SK-N-SH treated with all-trans-retinoic acid at 6 μM for 48 hours (cell line): ENCODE measurements at regions not wholly inside any gene's neighbourhood (a gene's known extent, or its start where the extent isn't known, plus 50 kb on each side); places are given as distances from the start of the nearest gene placed in this dataset.

Experiments used
- ARNTL ChIP-seq: fragments of 450-650 bp; formaldehyde crosslinking; IDR thresholded peaks from 2 replicates; pipeline ENCODE4 v1.5.0; 2020; ENCODE audit warnings: low read depth, mild to moderate bottlenecking, moderate library complexity, borderline replicate concordance
- CSDC2 ChIP-seq: fragments of 250-450 bp; sonication (Bioruptor Pico); IDR thresholded peaks from 2 replicates; pipeline ENCODE4 v1.5.0; 2020; ENCODE audit warnings: mild to moderate bottlenecking, moderate library complexity
- ISL1 ChIP-seq: fragments of 250-450 bp; sonication (Bioruptor Pico); IDR thresholded peaks from 2 replicates; pipeline ENCODE4 v2.1.2; 2022; ENCODE audit warnings: mild to moderate bottlenecking, moderate library complexity
- OSR1 ChIP-seq: fragments of 250-450 bp; sonication (Bioruptor Pico); IDR thresholded peaks from 2 replicates; pipeline ENCODE4 v1.8.0; 2022; ENCODE audit warnings: moderate library complexity, mild to moderate bottlenecking, inconsistent platforms
- PPARA ChIP-seq: fragments of 250-450 bp; sonication (Bioruptor Pico); IDR thresholded peaks from 2 replicates; pipeline ENCODE4 v1.5.0; 2020; ENCODE audit warnings: mild to moderate bottlenecking, borderline replicate concordance
- RARB ChIP-seq: fragments of 250-450 bp; sonication (Bioruptor Pico); IDR thresholded peaks from 2 replicates; pipeline ENCODE4 v1.8.0; 2021; ENCODE audit warnings: mild to moderate bottlenecking, moderate library complexity
- TCF4 ChIP-seq: fragments of 250-450 bp; sonication (Bioruptor Pico); IDR thresholded peaks from 2 replicates; pipeline ENCODE4 v1.8.0; 2021; ENCODE audit warnings: mild to moderate bottlenecking, moderate library complexity, borderline replicate concordance
- ZFP3 ChIP-seq: fragments of 250-450 bp; sonication (Bioruptor Pico); IDR thresholded peaks from 2 replicates; pipeline ENCODE4 v1.5.0; 2020; ENCODE audit warnings: mild to moderate bottlenecking, moderate library complexity
- ZNF70 ChIP-seq: fragments of 450-650 bp; formaldehyde crosslinking; IDR thresholded peaks from 2 replicates; pipeline ENCODE4 v1.5.0; 2020; ENCODE audit warnings: mild to moderate bottlenecking, moderate library complexity
- TF ChIP-seq, protein P1 (sequence below): fragments of 250-450 bp; sonication (Bioruptor Pico); IDR thresholded peaks from 2 replicates; pipeline ENCODE4 v1.5.1; 2020; ENCODE audit warnings: low read depth, mild to moderate bottlenecking, moderate library complexity
- TF ChIP-seq, protein P2 (sequence below): fragments of 250-450 bp; sonication (Bioruptor Pico); IDR thresholded peaks from 2 replicates; pipeline ENCODE4 v1.8.0; 2020; ENCODE audit warnings: mild to moderate bottlenecking, moderate library complexity, borderline replicate concordance
- TF ChIP-seq, protein P3 (sequence below): fragments of 250-450 bp; sonication (Bioruptor Pico); IDR thresholded peaks from 2 replicates; pipeline ENCODE4 v1.5.1; 2021; ENCODE audit warnings: mild to moderate bottlenecking, moderate library complexity

DNA sequence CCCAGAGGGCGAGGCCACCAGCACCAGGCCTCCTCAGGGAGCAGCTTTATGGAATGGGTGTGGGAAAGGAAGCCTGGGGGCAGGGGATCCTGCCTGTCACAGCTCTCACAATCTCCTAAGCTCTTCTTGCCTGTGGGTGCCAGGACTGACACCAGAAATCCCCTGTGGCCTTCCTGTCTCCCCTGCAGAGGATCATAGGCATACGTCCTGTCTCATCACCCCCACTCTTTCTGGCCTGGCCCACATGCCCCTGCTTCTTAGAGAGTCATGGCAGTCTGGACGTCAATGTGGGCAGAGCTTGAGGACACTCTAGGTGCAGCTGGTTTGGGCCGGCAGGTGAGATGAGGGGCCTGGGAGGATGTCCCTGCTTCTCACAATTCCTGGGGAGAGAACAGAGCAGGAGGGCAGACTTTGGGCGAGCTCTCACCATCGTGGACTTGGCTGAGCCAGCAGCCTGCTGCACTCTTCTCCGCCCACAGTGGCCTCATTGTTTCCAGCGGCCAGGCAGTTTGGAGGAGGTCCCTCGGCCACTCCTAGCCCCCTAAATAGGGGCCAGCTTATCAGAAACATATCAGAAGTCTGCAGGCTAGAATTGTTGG, 67.3 kb upstream of the ZFR start:
- no peak for TF ChIP-seq PPARA (CRISPR knock-in tag)
- no peak for TF ChIP-seq ZFP3 (CRISPR knock-in tag)
- no peak for TF ChIP-seq OSR1 (CRISPR knock-in tag)
- TF ChIP-seq ZNF70 (CRISPR knock-in tag): no peak
- no peak for TF ChIP-seq ISL1 (CRISPR knock-in tag)
- TF ChIP-seq TCF4: no peak
- no peak for TF ChIP-seq RARB (CRISPR knock-in tag)
- TF ChIP-seq, protein P1, sequence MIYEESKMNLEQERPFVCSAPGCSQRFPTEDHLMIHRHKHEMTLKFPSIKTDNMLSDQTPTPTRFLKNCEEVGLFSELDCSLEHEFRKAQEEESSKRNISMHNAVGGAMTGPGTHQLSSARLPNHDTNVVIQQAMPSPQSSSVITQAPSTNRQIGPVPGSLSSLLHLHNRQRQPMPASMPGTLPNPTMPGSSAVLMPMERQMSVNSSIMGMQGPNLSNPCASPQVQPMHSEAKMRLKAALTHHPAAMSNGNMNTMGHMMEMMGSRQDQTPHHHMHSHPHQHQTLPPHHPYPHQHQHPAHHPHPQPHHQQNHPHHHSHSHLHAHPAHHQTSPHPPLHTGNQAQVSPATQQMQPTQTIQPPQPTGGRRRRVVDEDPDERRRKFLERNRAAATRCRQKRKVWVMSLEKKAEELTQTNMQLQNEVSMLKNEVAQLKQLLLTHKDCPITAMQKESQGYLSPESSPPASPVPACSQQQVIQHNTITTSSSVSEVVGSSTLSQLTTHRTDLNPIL (CRISPR knock-in tag): no peak
- no peak for TF ChIP-seq ARNTL (CRISPR knock-in tag)
- TF ChIP-seq, protein P2, sequence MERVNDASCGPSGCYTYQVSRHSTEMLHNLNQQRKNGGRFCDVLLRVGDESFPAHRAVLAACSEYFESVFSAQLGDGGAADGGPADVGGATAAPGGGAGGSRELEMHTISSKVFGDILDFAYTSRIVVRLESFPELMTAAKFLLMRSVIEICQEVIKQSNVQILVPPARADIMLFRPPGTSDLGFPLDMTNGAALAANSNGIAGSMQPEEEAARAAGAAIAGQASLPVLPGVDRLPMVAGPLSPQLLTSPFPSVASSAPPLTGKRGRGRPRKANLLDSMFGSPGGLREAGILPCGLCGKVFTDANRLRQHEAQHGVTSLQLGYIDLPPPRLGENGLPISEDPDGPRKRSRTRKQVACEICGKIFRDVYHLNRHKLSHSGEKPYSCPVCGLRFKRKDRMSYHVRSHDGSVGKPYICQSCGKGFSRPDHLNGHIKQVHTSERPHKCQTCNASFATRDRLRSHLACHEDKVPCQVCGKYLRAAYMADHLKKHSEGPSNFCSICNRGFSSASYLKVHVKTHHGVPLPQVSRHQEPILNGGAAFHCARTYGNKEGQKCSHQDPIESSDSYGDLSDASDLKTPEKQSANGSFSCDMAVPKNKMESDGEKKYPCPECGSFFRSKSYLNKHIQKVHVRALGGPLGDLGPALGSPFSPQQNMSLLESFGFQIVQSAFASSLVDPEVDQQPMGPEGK (CRISPR knock-in tag): no peak
- TF ChIP-seq, protein P3, sequence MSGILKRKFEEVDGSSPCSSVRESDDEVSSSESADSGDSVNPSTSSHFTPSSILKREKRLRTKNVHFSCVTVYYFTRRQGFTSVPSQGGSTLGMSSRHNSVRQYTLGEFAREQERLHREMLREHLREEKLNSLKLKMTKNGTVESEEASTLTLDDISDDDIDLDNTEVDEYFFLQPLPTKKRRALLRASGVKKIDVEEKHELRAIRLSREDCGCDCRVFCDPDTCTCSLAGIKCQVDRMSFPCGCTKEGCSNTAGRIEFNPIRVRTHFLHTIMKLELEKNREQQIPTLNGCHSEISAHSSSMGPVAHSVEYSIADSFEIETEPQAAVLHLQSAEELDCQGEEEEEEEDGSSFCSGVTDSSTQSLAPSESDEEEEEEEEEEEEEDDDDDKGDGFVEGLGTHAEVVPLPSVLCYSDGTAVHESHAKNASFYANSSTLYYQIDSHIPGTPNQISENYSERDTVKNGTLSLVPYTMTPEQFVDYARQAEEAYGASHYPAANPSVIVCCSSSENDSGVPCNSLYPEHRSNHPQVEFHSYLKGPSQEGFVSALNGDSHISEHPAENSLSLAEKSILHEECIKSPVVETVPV (CRISPR knock-in tag): no peak
- TF ChIP-seq CSDC2 (CRISPR knock-in tag): no peak
